Ovary (tissue), 7 donors: ENCODE measurements at regions not wholly inside any gene's neighbourhood (a gene's known extent, or its start where the extent isn't known, plus 50 kb on each side); places are given as distances from the start of the nearest gene placed in this dataset.

ENCODE experiments used
- DNase-seq, 5 donors: peaks; one replicate each; pipeline ENCODE4 v3.0.0-alpha.2; 2019 to 2020
- H3K27ac ChIP-seq, 2 donors: fragments of 200-600 bp; one replicate each; pipeline versions ENCODE4 v1.5.1 to v1.8.0; 2019 to 2022
- H3K27me3 ChIP-seq: fragments of 200-600 bp; one replicate; pipeline ENCODE4 v1.8.0; 2022
- H3K36me3 ChIP-seq: fragments of 200-600 bp; sonication (generic); one replicate; pipeline ENCODE4 v1.5.1; 2019
- H3K4me1 ChIP-seq: one replicate; pipeline ENCODE4 v1.8.1; 2013; ENCODE audit warnings: mild to moderate bottlenecking, moderate library complexity; ENCODE audit not compliant: insufficient read depth
- H3K4me3 ChIP-seq: fragments of 200-600 bp; sonication (generic); one replicate; pipeline ENCODE4 v1.5.1; 2017
- H3K9me3 ChIP-seq, 2 donors: fragments of 200-600 bp in 1 of 2; sonication (generic) in 1 of 2; one replicate each; pipeline versions ENCODE4 v1.5.1 to v1.8.1; 2013 to 2019; ENCODE audit warnings: mild to moderate bottlenecking in 1 of 2, moderate library complexity in 1 of 2
- CTCF ChIP-seq, 3 donors: fragments of 450-650 bp in 2 of 3; fragments of 200-600 bp in 1 of 3; IDR thresholded peaks; one replicate each; pipeline versions ENCODE4 v1.5.1 to v1.8.0; 2016 to 2022; ENCODE audit warnings: antibody characterized with exemption in 3 of 3, mild to moderate bottlenecking in 1 of 3
- EP300 ChIP-seq: sonication (generic); formaldehyde crosslinking; IDR thresholded peaks from one replicate; pipeline ENCODE4 v1.6.1; 2017; ENCODE audit warnings: antibody characterized with exemption
- POLR2A ChIP-seq: fragments of 450-650 bp; IDR thresholded peaks from one replicate; pipeline ENCODE4 v1.6.1; 2017; ENCODE audit warnings: antibody characterized with exemption, mild to moderate bottlenecking, moderate library complexity
- WGBS, 3 donors: extraction: QIAGEN DNeasy Blood & Tissue Kit in 1 of 3; methylation state at CpG; one replicate each; pipeline versions ENCODE4 v1.1.5 to v1.1.7; 2013 to 2017; 5-methylcytosine and 5-hydroxymethylcytosine counted together
- intact Hi-C, 4 donors: fragments of 100-400 bp; cut with DNase I; formaldehyde crosslinking; loops; one replicate each; pipeline versions ENCODE4 v1.11.0 to v1.15.1; 2022 to 2023
- donor health status: DM: no; HTN: no; CAD: no; lungs with moderate emphysema.
- donor health status: DM: no; HTN: no; CAD: no.
- donor health status: Bipolar disorder and iron deficiency.
- donor health status: DM: no; HTN: no; CAD: no.
- donor health status: DM: yes; HTN: yes; CAD: no.

GRCh38 chr12:19937161-19937560, 431.2 kb upstream of the PDE3A start:
- DNase-seq: no peak

GRCh38 chr12:19938031-19938430, 430.3 kb upstream of the PDE3A start:
- 89 to 92% (median 90%) methylated on average over 2 of the region's 2 CpGs for WGBS, 3 donors
- no peaks in the 10 kb centered on the region for H3K27me3 ChIP-seq
- no peaks in the 10 kb centered on the region for H3K4me1 ChIP-seq
- TF ChIP-seq CTCF (IDR thresholded peaks at IDR 0.05) (no peak), EP300 (no peak), POLR2A (no peak)
- H3K27ac ChIP-seq: no peak overlapping the region
- H3K9me3 ChIP-seq: no peaks in the 10 kb centered on the region
- no peak for DNase-seq
- no peaks in the 10 kb centered on the region for H3K36me3 ChIP-seq
- no peak overlapping the region for H3K4me3 ChIP-seq
- intact Hi-C loops: no loop called here

More at GRCh38 chr12:19937161-19937560, 431.2 kb upstream of the PDE3A start:
- H3K9me3 ChIP-seq: no peaks in the 10 kb centered on the region
- no peak for TF ChIP-seq CTCF (IDR thresholded peaks at IDR 0.05)
- TF ChIP-seq POLR2A: no peak
- TF ChIP-seq EP300: no peak
- H3K36me3 ChIP-seq: no peaks in the 10 kb centered on the region
- no peak overlapping the region for H3K27ac ChIP-seq
- H3K4me3 ChIP-seq: no peak overlapping the region
- 92 to 95% (median 94%) methylated on average over 6 of the region's 6 CpGs for WGBS, 3 donors
- no peaks in the 10 kb centered on the region for H3K27me3 ChIP-seq
- no peaks in the 10 kb centered on the region for H3K4me1 ChIP-seq
- intact Hi-C loops: no loop called here

GRCh38 chr12:19938491-19938890, 429.8 kb upstream of the PDE3A start:
- H3K36me3 ChIP-seq: no peaks in the 10 kb centered on the region
- no peak overlapping the region for H3K27ac ChIP-seq
- DNase-seq: no peak
- no peaks in the 10 kb centered on the region for H3K27me3 ChIP-seq
- H3K9me3 ChIP-seq: no peaks in the 10 kb centered on the region
- intact Hi-C loops: no loop called here
- WGBS, 3 donors: 77 to 97% (median 83%) methylated on average over 1 of the region's 1 CpG
- TF ChIP-seq CTCF (IDR thresholded peaks at IDR 0.05) (no peak), EP300 (no peak), POLR2A (no peak)
- no peak overlapping the region for H3K4me3 ChIP-seq
- no peaks in the 10 kb centered on the region for H3K4me1 ChIP-seq

GRCh38 chr12:19940267-19940666, 428.1 kb upstream of the PDE3A start:
- intact Hi-C loops: no loop called here
- Histone ChIP-seq H3K4me1 (no peaks in the 10 kb centered on the region), H3K9me3 (no peaks in the 10 kb centered on the region), H3K4me3 (no peak overlapping the region), H3K27me3 (no peaks in the 10 kb centered on the region), H3K36me3 (no peaks in the 10 kb centered on the region), H3K27ac (no peak overlapping the region)
- no peak for DNase-seq
- 75 to 79% (median 79%) methylated on average over 4 of the region's 4 CpGs for WGBS, 3 donors
- TF ChIP-seq CTCF (IDR thresholded peaks at IDR 0.05) (no peak), EP300 (no peak), POLR2A (no peak)

- H3K9me3 ChIP-seq: no peaks in the 10 kb centered on the region
- intact Hi-C loops: no loop called here
- no peaks in the 10 kb centered on the region for H3K27me3 ChIP-seq
- no peaks in the 10 kb centered on the region for H3K4me1 ChIP-seq
- H3K27ac ChIP-seq: no peak overlapping the region
- no peaks in the 10 kb centered on the region for H3K36me3 ChIP-seq
- no peak overlapping the region for H3K4me3 ChIP-seq
- DNase-seq: no peak
- WGBS, 3 donors: 97 to 98% (median 98%) methylated on average over 26 of the region's 26 CpGs
- TF ChIP-seq CTCF (IDR thresholded peaks at IDR 0.05) (no peak), EP300 (no peak), POLR2A (no peak)
Measured at GRCh38 chr12:19941096-19941495, 427.2 kb upstream of the PDE3A start.
